GM18951 (cell line): ENCODE measurements at regions not wholly inside any gene's neighbourhood (a gene's known extent, or its start where the extent isn't known, plus 50 kb on each side); places are given as distances from the start of the nearest gene placed in this dataset.
"Not testable (repeated sequence)": the region's sequence is repeated elsewhere in the genome, so short reads cannot be mapped to it uniquely, and the experiment has no call there.

ENCODE experiments used
- POLR2A ChIP-seq: IDR thresholded peaks from 4 replicates; pipeline ENCODE4 v1.6.1; 2011; ENCODE audit warnings: mild to moderate bottlenecking; ENCODE audit not compliant: insufficient read length, insufficient read depth; ENCODE audit errors: extremely low read depth
- in situ Hi-C: fragments of 300-500 bp; cut with MboI; formaldehyde crosslinking; loops from one replicate; pipeline ENCODE4 v1.12.0; 2022; ENCODE audit warnings: low sequenced_read_pairs, mixed read lengths, inconsistent platforms; ENCODE audit not compliant: unreplicated experiment

DNA sequence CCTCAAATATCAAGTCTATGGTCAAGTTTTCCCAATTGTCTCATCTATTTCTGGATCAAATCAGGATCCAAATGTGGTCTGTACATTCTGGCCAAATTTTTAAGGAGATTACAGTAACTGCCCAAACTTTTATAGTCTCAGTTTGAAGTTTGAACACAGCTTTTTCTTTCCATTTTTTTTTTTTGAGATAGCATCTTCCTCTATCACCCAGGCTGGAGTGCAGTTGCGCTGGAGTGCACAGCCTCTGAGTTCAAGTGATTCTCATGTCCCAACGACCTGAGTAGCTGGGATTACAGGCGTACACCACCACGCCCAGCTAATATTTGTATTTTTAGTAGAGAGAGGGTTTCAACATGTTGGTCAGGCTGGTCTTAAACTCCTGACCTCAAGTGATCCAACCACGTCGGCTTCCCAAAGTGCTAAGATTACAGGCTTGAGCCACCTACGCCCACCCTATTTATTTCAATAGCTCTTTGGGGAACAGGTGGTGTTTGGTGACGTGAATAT is 84.9 kb upstream of the CARMIL1 start:
- TF ChIP-seq POLR2A: no peak
- in situ Hi-C loops: no loop called here

DNA sequence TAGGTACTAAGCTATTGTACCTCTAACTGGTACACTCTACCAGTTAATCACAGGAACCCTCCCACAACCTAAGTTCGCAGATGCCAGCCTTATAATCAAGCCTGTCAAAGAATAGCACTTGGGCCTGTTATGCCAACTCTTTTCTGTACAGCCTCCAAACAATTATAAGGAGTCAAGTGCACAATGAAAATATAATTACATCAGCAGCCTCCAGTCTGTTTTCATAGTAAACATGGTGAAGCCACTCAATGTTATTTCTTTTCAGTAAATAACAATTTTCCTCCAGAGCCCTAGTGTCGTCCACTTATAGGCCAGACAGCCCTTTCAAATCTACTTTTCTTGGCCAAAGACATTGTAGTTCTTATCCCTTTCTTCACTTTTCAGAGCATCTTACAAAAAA is 82.7 kb upstream of the CARMIL1 start:
- no peak for TF ChIP-seq POLR2A
- in situ Hi-C loops: no loop called here

DNA sequence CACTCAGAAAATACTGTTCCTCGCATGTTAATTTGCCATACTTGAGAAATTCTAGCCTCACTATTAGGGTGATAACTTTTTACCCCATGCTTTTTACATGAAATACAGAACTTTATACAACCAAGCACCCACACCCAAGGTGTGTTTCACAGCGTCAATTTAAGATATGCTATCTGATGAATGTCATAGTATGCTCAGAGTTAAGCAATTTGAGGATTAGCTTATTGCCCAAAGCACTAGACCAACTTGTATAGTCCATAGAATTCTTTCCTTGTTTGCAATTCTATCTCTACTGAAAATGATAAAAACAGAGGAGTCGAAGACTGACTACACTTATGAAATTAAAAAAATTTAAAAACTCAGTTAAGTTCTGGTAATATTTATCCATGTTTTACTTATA is 82.1 kb upstream of the CARMIL1 start:
- in situ Hi-C loops: no loop called here
- no peak for TF ChIP-seq POLR2A

DNA sequence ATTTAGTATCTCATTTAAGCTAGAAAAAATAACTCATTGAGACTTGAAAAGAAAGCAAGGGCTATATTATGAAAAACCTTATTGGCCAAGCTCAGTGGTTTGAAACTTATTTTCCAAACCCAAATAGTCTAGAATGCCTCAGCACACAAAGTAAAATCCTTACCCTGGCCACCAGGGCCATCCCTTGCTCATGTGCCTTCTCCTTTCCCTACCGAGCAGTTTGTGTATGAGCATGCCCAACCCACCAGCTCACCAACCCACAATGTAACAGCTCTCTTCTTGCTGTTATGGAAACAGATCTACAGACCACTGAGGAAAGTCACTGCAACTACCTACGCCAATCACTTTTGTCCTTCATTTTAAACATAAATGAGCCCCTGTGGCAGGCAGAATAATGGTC is 79.6 kb upstream of the CARMIL1 start:
- in situ Hi-C loops: no loop called here
- TF ChIP-seq POLR2A: no peak

DNA sequence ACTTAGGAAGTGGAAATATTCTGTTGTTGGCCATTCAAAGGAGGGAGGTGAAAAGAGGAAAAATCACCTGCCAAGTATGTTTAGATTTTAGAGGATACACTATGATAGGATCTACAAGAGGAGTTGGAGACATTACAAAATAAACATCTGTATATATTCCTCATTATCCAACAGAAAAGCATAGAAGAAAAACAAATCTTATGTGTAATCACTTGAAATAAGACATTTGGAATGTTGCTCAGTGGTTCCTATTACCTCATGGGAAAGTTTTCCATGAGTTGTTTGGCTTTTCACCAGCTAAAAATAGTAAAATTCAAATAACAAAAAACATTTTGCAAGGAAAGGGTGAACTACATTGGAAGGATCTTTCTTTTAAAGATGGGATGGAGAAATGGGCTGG is 76.7 kb upstream of the CARMIL1 start:
- in situ Hi-C loops: no loop called here
- TF ChIP-seq POLR2A: no peak

DNA sequence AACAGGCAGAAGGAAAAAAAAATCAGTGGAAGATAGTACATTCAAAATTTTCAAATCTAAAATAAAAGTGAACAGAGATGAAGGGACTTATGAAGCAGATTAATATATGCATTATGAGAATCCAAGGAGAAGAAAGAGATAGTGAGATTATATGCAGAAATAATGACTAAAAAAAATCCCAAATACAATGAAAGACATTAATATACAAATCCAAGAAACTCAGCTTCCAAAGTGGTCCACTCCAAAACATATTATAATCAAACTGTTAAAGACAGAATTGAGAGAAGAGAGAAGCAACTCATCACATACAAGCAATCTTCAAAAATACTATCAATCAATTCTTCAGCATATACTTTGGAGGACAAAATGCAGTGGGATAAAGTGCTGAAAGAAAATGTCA is 73.5 kb upstream of the CARMIL1 start:
- in situ Hi-C loops: no loop called here
- TF ChIP-seq POLR2A: no peak

DNA sequence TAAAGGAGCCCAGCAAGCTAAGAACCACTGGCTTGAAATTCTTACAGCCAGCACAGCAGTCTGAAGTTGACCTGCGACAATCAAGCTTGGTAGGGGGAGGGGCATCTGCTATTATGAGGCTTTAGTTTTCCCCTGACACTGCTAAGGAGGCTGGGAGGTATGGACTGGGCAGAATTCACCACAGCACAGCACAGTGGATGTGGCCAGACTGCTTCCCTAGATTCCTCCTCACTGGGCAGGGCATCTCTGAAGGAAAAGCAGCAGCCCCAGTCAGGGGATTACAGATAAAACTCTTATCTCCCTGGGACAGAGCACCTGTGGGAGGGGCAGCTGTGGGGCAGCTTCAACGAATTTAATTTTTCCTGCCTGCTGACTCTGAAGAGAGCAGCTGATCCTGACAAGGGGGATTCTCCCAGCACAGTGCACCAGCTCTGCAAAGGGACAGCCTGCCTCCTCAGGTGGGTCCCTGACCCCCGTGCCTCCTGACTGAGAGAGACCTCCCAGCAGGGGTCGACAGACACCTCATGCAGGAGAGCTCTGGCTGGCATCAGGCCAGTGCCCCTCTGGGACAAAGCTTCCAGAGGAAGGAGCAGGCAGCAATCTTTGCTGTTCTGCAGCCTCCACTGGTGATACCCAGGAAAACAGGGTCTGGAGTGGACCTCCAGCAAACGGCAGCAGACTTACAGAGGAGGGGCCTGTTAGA is 71.6 kb upstream of the CARMIL1 start:
- in situ Hi-C loops: not testable (repeated sequence)

DNA sequence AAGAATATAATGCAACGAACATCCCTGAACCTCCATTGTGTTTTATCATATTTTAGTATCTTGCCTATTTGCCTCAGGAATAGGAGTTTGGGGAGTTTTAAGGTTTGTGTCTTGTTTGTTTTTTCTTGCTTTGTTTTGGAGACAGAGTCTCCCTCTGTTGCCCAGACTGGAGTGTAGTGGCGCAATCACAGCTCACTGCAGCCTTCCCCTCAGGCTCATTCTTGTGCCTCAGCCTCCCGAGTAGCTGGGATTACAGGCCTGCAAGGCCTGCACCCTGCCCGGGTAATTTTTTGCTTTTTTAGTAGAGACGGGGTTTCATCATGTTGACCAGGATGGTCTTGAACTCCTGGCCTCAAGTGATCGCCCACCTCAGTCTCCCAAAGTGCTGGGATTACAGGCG is 63.3 kb upstream of the CARMIL1 start:
- in situ Hi-C loops: no loop called here
- TF ChIP-seq POLR2A: no peak

DNA sequence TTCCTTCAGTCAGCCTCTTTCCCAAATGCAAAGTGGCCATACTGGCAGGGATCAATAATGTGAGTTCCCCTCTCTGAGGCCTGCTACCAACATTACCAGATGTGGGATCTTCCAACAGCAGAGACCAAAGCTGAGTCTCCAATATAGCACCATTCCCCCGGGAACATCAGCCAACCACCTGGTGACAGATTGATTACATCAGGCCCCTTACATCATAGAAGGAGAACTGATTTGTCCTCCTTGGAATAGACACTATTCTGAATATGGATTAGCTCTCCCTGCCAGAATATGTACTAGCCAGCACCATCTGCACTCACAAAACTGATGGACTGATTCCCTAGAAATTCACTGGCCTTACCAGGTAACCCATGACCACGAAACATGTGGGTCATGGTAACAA is 61.9 kb upstream of the CARMIL1 start:
- in situ Hi-C loops: no loop called here
- TF ChIP-seq POLR2A: no peak

DNA sequence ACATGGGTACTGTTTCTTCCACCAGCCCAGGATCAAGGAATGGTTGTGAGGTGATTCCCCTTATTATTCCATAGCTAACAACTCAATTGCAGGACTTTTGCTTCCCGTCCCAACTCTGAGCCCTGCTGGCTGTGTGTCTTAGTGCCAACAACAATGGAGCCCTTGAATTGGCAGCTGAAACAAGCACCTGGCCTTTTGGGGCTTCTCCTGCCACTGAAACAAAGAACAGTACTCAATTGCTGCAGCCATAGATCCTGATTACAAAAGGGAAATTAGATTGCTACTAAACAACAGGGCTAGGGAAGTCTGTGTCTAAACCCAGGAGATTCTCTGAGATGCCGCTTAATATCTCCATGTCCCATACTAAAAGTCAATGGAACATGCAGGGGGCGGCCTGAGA is 61.3 kb upstream of the CARMIL1 start:
- no peak for TF ChIP-seq POLR2A
- in situ Hi-C loops: no loop called here

DNA sequence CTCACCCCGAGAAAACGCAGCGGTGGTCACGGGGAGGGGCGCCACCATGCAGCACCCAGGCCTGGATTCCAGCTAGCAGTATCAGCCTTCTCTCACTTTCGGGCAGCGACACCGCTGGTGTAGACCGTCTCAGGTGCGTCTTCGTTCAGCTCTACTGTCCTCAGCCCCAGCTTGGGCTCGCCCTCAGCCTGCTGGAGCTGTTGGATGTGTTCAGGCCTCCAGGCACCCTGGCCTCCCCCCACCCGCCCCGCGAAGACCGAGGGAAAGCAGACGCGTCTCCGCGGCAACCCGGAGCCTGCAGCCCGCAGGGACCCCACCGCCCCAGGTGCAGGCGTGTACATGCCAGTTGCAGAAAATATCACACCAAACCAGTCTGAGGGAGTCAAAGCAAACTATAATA is 60.8 kb upstream of the CARMIL1 start:
- in situ Hi-C loops: no loop called here
- TF ChIP-seq POLR2A: no peak

DNA sequence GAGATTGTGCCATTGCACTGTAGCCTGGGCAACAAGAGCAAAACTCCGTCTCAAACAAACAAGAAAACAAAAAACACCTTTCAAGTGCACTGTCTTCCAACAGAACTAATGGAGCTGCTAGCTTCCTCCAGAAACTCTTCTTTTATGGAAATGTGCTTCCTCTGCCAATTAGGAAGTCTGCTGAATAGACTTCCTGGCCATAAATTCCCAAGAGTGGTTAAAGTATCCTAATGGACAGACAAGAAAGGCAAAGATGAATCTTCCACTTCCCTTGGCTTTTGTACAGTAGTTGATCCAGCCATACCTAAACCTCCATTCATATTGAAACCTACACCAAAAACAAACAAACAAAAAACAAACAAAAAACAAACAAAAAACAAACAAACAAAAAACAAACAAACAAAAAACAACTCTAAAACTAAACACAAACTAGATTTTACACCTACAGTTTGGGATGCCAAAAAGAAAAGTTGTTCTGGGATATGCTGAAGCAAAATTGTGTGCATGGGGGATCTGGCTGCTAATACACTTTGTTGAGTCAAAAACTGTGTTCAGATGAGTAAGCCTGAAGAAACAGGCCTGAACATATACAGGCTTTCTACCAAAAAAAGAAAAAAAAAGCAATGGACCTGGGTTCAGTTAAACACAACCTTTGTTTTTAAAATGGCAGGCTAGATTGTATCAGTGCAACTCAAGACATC is 59.8 kb upstream of the CARMIL1 start:
- in situ Hi-C loops: no loop called here
- no peak for TF ChIP-seq POLR2A

DNA sequence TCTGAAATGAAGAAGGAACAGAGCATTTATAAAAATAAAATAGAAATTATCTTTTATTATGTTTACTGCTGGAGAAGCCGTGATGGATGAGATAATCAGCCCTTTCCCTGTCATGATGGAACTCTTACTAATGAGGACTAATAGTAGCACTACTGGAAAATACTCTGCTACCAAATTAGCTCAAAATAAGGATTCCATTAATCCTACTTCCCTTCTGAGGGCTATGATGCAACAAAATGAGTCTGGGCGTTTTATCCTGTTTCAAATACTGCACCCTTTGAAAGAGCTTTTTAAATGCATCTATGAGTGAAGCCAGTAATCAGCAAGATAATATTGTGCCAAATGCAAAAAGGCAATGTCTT is 59.3 kb upstream of the CARMIL1 start:
- no peak for TF ChIP-seq POLR2A
- in situ Hi-C loops: no loop called here

DNA sequence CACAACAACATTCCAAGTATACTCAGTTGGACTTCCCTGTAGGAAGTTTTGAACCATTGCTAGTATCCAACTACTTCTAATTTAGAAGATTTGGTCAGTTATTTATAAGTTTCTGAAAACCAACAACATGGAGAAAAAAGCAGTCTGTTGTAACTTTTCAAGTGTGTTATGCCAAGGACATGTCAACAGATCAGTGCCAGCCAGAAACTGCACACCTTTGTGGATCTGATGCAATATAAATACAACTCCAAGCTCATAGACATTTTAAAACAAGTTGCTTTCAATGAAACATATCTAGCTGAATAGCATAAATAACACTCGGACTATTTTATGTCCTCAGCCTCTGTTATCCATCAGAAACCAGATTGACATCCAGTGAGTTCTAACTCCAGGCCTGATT is 58.3 kb upstream of the CARMIL1 start:
- in situ Hi-C loops: no loop called here

More for the DNA sequence above, 58.3 kb upstream of the CARMIL1 start:
- TF ChIP-seq POLR2A: no peak
